SU-DHL-6 (cell line): ENCODE measurements at regions not wholly inside any gene's neighbourhood (a gene's known extent, or its start where the extent isn't known, plus 50 kb on each side); places are given as distances from the start of the nearest gene placed in this dataset.

Source experiments
- H2AFZ ChIP-seq: fragments of 200-600 bp; sonication (generic); 2 replicates; pipeline ENCODE4 v1.6.1; 2014; ENCODE audit warnings: low read depth, mild to moderate bottlenecking, moderate library complexity, mixed read lengths, antibody characterized with exemption, low read length; ENCODE audit not compliant: severe bottlenecking
- H3F3A ChIP-seq: fragments of 200-600 bp; shearing (Covaris generic); 2 replicates; pipeline ENCODE4 v1.6.0; 2016; ENCODE audit warnings: antibody characterized with exemption, mild to moderate bottlenecking; ENCODE audit not compliant: insufficient read depth
- H3K27ac ChIP-seq: fragments of 200-600 bp; sonication (generic); 2 replicates; pipeline ENCODE4 v1.5.1; 2016; ENCODE audit warnings: low read depth, mild to moderate bottlenecking, low read length, moderate library complexity, mixed read lengths
- H3K27me3 ChIP-seq: fragments of 200-600 bp; sonication (generic), shearing (Covaris generic); 2 replicates; pipeline ENCODE4 v1.6.0; 2014; ENCODE audit warnings: mild to moderate bottlenecking, low read length
- H3K36me3 ChIP-seq: fragments of 200-600 bp; sonication (generic); 2 replicates; pipeline ENCODE4 v1.6.1; 2014; ENCODE audit warnings: mild to moderate bottlenecking, low read length, mixed read lengths
- H3K4me2 ChIP-seq: fragments of 300-600, 200-600 bp; shearing (Covaris generic), sonication (generic); 2 replicates; pipeline ENCODE4 v1.6.0; 2014; ENCODE audit warnings: low read length, low read depth, mild to moderate bottlenecking; ENCODE audit not compliant: poor library complexity, severe bottlenecking
- H3K4me3 ChIP-seq: fragments of 200-600 bp; sonication (generic); 2 replicates; pipeline ENCODE4 v1.5.1; 2014; ENCODE audit warnings: antibody characterized with exemption, low read length, mild to moderate bottlenecking, mixed read lengths; ENCODE audit not compliant: insufficient read depth, poor library complexity, severe bottlenecking
- H3K79me2 ChIP-seq: fragments of 200-600 bp; sonication (generic); 2 replicates; pipeline ENCODE4 v1.6.1; 2014; ENCODE audit warnings: mild to moderate bottlenecking, low read length, moderate library complexity; ENCODE audit not compliant: insufficient read depth
- H3K9ac ChIP-seq: fragments of 200-600 bp; sonication (generic); 2 replicates; pipeline ENCODE4 v1.7.0; 2014; ENCODE audit warnings: mild to moderate bottlenecking, low read length
- H3K9me2 ChIP-seq: fragments of 200-600 bp; sonication (generic); replicated peaks from 2 replicates; pipeline ENCODE4 v1.6.1; 2014; ENCODE audit warnings: low read length; ENCODE audit not compliant: insufficient read depth
- H3K9me3 ChIP-seq: fragments of 200-600 bp; sonication (generic); 2 replicates; pipeline ENCODE4 v1.6.1; 2014; ENCODE audit warnings: low read length, mixed read lengths; ENCODE audit not compliant: insufficient read depth
- H4K20me1 ChIP-seq: fragments of 200-600 bp; sonication (generic); 2 replicates; pipeline ENCODE4 v1.6.1; 2014; ENCODE audit warnings: low read depth, mild to moderate bottlenecking, antibody characterized with exemption, low read length, moderate library complexity, mixed read lengths
- CTCF ChIP-seq: fragments of 200-600 bp; sonication (generic); IDR thresholded peaks from one replicate; pipeline ENCODE4 v1.5.1; 2017; ENCODE audit warnings: antibody characterized with exemption, mild to moderate bottlenecking, low read length, moderate library complexity; ENCODE audit not compliant: insufficient read depth, poor library complexity, severe bottlenecking
- EZH2phosphoT487 ChIP-seq: fragments of 200-600 bp; sonication (generic), shearing (Covaris generic); conservative IDR thresholded peaks from 2 replicates; pipeline ENCODE4 v1.6.1; 2018; ENCODE audit warnings: mild to moderate bottlenecking, antibody characterized with exemption, low read length, moderate library complexity, mixed read lengths

GRCh38 chr17:65407017-65407416 is 154.4 kb downstream of the AXIN2 start:
- TF ChIP-seq EZH2phosphoT487, result no peak
- no peak for TF ChIP-seq CTCF
- Histone ChIP-seq H3K79me2 (no peaks in the 10 kb centered on the region), H3K4me2 (no peak overlapping the region), H4K20me1 (no peaks in the 10 kb centered on the region), H3K9me3 (no peaks in the 10 kb centered on the region), H3F3A (no peaks in the 10 kb centered on the region), H3K27ac (no peak overlapping the region), H3K9me2 (no peaks in the 10 kb centered on the region), H3K36me3 (no peaks in the 10 kb centered on the region), H3K4me3 (no peak overlapping the region), H3K9ac (no peak overlapping the region), H2AFZ (no peak overlapping the region), H3K27me3 (no peaks in the 10 kb centered on the region)

- H3K9me2 ChIP-seq, result no peaks in the 10 kb centered on the region
- no peak overlapping the region for H3K27ac ChIP-seq
- H3K9ac ChIP-seq, result no peak overlapping the region
- H4K20me1 ChIP-seq, result no peaks in the 10 kb centered on the region
- no peak overlapping the region for H3K4me3 ChIP-seq
- H2AFZ ChIP-seq, result no peak overlapping the region
- H3F3A ChIP-seq, result no peaks in the 10 kb centered on the region
- no peak overlapping the region for H3K4me2 ChIP-seq
- no peaks in the 10 kb centered on the region for H3K27me3 ChIP-seq
- H3K36me3 ChIP-seq, result no peaks in the 10 kb centered on the region
- H3K79me2 ChIP-seq, result no peaks in the 10 kb centered on the region
- no peaks in the 10 kb centered on the region for H3K9me3 ChIP-seq
- TF ChIP-seq EZH2phosphoT487 (no peak), CTCF (no peak)
Measured at GRCh38 chr17:65406552-65406951, 154.9 kb downstream of the AXIN2 start.

GRCh38 chr17:65405563-65405962 is 155.9 kb downstream of the AXIN2 start:
- Histone ChIP-seq H2AFZ (no peak overlapping the region), H3K79me2 (no peaks in the 10 kb centered on the region), H3K4me2 (no peak overlapping the region), H3K27me3 (no peaks in the 10 kb centered on the region), H3F3A (no peaks in the 10 kb centered on the region), H3K4me3 (no peak overlapping the region), H4K20me1 (no peaks in the 10 kb centered on the region), H3K9ac (no peak overlapping the region), H3K9me3 (no peaks in the 10 kb centered on the region), H3K36me3 (no peaks in the 10 kb centered on the region), H3K27ac (no peak overlapping the region), H3K9me2 (no peaks in the 10 kb centered on the region)
- TF ChIP-seq CTCF, result no peak
- no peak for TF ChIP-seq EZH2phosphoT487
